SK-N-SH (cell line): ENCODE measurements at regions not wholly inside any gene's neighbourhood (a gene's known extent, or its start where the extent isn't known, plus 50 kb on each side); places are given as distances from the start of the nearest gene placed in this dataset.

Source experiments
- CTCF ChIA-PET: fragments of 300-600, 350-600 bp; formaldehyde crosslinking; extraction: SDS; loops from one replicate; lab custom pipeline; 2021; lab: Yijun Ruan, JAX
- POLR2A ChIA-PET: fragments of 350-600 bp; sonication (Branson Sonifier 250); formaldehyde crosslinking; extraction: SDS; loops from one replicate; lab custom pipeline; 2020; ENCODE audit warnings: antibody characterized with exemption, inconsistent platforms; lab: Yijun Ruan, JAX
- DNase-seq: peaks from one replicate; pipeline ENCODE4 v3.0.0; 2012
- H2AFZ ChIP-seq: fragments of 200-600 bp; sonication (generic); 2 replicates; pipeline ENCODE4 v1.8.1; 2016; ENCODE audit warnings: antibody characterized with exemption, mild to moderate bottlenecking, low read depth
- H3F3A ChIP-seq: fragments of 200-600 bp; sonication (generic); replicated peaks from 2 replicates; pipeline ENCODE3; 2016; ENCODE audit warnings: antibody characterized with exemption, mild to moderate bottlenecking; ENCODE audit not compliant: insufficient read depth
- H3K27ac ChIP-seq, 2 experiments: fragments of 200-500 bp in 1 of 2; fragments of 200-600 bp in 1 of 2; sonication (Bioruptor generic) in 1 of 2; sonication (generic), shearing (Covaris generic) in 1 of 2; 2 replicates each; pipeline versions ENCODE4 v1.5.1 to v1.6.1; 2014 to 2016; ENCODE audit warnings: low read depth in 2 of 2, inconsistent platforms in 1 of 2, low read length in 1 of 2, mild to moderate bottlenecking in 1 of 2, mixed read lengths in 1 of 2
- H3K27me3 ChIP-seq: fragments of 200-600 bp; sonication (generic), shearing (Covaris generic); 2 replicates; pipeline ENCODE4 v1.6.1; 2016; ENCODE audit warnings: mixed run types; ENCODE audit not compliant: insufficient read depth
- H3K36me3 ChIP-seq, 2 experiments: fragments of 200-500 bp in 1 of 2; fragments of 200-600 bp in 1 of 2; sonication (Bioruptor generic) in 1 of 2; sonication (generic) in 1 of 2; replicated peaks in 1 of 2; 2 replicates each; pipeline versions ENCODE3 to v1.5.1; 2014 to 2016; ENCODE audit warnings: low read length in 1 of 2, mild to moderate bottlenecking in 1 of 2; ENCODE audit not compliant: insufficient read depth in 2 of 2, control insufficient read depth in 1 of 2
- H3K4me1 ChIP-seq, 2 experiments: fragments of 200-500 bp in 1 of 2; fragments of 200-600 bp in 1 of 2; sonication (Bioruptor generic) in 1 of 2; sonication (generic), shearing (Covaris generic) in 1 of 2; 2 replicates each; pipeline versions ENCODE4 v1.5.1 to v1.6.1; 2014 to 2016; ENCODE audit warnings: low read depth in 1 of 2, low read length in 1 of 2, mixed run types in 1 of 2; ENCODE audit not compliant: insufficient read depth in 2 of 2, control insufficient read depth in 1 of 2
- H3K4me2 ChIP-seq: fragments of 200-600 bp; sonication (generic), shearing (Covaris generic); 2 replicates; pipeline ENCODE4 v1.6.1; 2017; ENCODE audit warnings: mixed run types
- H3K4me3 ChIP-seq, 2 experiments: fragments of 200-500 bp in 1 of 2; fragments of 200-600 bp in 1 of 2; sonication (Bioruptor generic) in 1 of 2; sonication (generic), shearing (Covaris generic) in 1 of 2; 2 replicates each; pipeline versions ENCODE4 v1.5.1 to v1.8.1; 2014 to 2016; ENCODE audit warnings: low read depth in 2 of 2, inconsistent platforms in 1 of 2, low read length in 1 of 2, mild to moderate bottlenecking in 1 of 2, mixed read lengths in 1 of 2, moderate library complexity in 1 of 2
- H3K79me2 ChIP-seq: fragments of 200-600 bp; sonication (generic); 2 replicates; pipeline ENCODE4 v1.8.1; 2017; ENCODE audit warnings: mild to moderate bottlenecking; ENCODE audit not compliant: insufficient read depth
- H3K9ac ChIP-seq: fragments of 200-600 bp; sonication (generic); 2 replicates; pipeline ENCODE4 v1.6.1; 2017; ENCODE audit warnings: mixed run types
- H3K9me2 ChIP-seq: fragments of 200-600 bp; sonication (generic); 2 replicates; pipeline ENCODE4 v1.6.1; 2017; ENCODE audit warnings: mixed run types
- H3K9me3 ChIP-seq: fragments of 200-600 bp; sonication (generic); 2 replicates; pipeline ENCODE4 v1.6.1; 2017; ENCODE audit warnings: mixed run types, mild to moderate bottlenecking, moderate library complexity
- H4K20me1 ChIP-seq: fragments of 200-600 bp; sonication (generic); 2 replicates; pipeline ENCODE4 v1.6.1; 2017; ENCODE audit warnings: mild to moderate bottlenecking, mixed run types; ENCODE audit not compliant: insufficient read depth
- EZH2phosphoT487 ChIP-seq: fragments of 200-600 bp; sonication (generic); IDR thresholded peaks from 2 replicates; pipeline ENCODE4 v1.6.1; 2017; ENCODE audit warnings: low read depth, mixed run types, mild to moderate bottlenecking, antibody characterized with exemption, moderate library complexity, borderline replicate concordance
- FOSL2 ChIP-seq: IDR thresholded peaks from 2 replicates; pipeline ENCODE4 v1.4.0; 2012; ENCODE audit warnings: low read depth, mild to moderate bottlenecking, moderate library complexity, borderline replicate concordance
- FOXJ3 ChIP-seq: sonication (generic); formaldehyde crosslinking; IDR thresholded peaks from 2 replicates; pipeline ENCODE4 v1.5.1; 2020; ENCODE audit warnings: mild to moderate bottlenecking, missing genetic modification reagents
- FOXM1 ChIP-seq: IDR thresholded peaks from 2 replicates; pipeline ENCODE4 v1.4.0; 2012; ENCODE audit warnings: low read depth, mild to moderate bottlenecking
- MAX ChIP-seq: IDR thresholded peaks from 2 replicates; pipeline ENCODE4 v1.4.0; 2012; ENCODE audit warnings: low read depth
- MEF2A ChIP-seq: IDR thresholded peaks from 2 replicates; pipeline ENCODE4 v1.4.0; 2012; ENCODE audit warnings: low read depth, borderline replicate concordance
- NRF1 ChIP-seq: IDR thresholded peaks from 2 replicates; pipeline ENCODE4 v1.6.1; 2012; ENCODE audit warnings: low read depth, mild to moderate bottlenecking, low read length
- PBX3 ChIP-seq: IDR thresholded peaks from 2 replicates; pipeline ENCODE4; 2012
- POLR2AphosphoS5 ChIP-seq: IDR thresholded peaks from 2 replicates; pipeline ENCODE4 v1.6.1; 2012; ENCODE audit warnings: low read depth, low read length
- RCOR1 ChIP-seq: fragments of 150-350 bp; IDR thresholded peaks from 2 replicates; pipeline ENCODE4 v1.6.1; 2017; ENCODE audit warnings: antibody characterized with exemption, low read length
- REST ChIP-seq: IDR thresholded peaks from 2 replicates; pipeline ENCODE4 v1.6.1; 2012; ENCODE audit warnings: mild to moderate bottlenecking, low read depth, low read length, moderate library complexity
- RFX5 ChIP-seq: IDR thresholded peaks from 2 replicates; pipeline ENCODE4 v1.6.1; 2012; ENCODE audit warnings: mild to moderate bottlenecking, improper control_type of control experiment, low read length
- RXRA ChIP-seq: IDR thresholded peaks from 2 replicates; pipeline ENCODE4 v1.4.0; 2012; ENCODE audit warnings: low read depth, mild to moderate bottlenecking, borderline replicate concordance
- TAF1 ChIP-seq: IDR thresholded peaks from 2 replicates; pipeline ENCODE4 v1.6.1; 2012; ENCODE audit warnings: low read depth, mild to moderate bottlenecking, low read length, moderate library complexity, borderline replicate concordance
- TCF12 ChIP-seq: IDR thresholded peaks from 2 replicates; pipeline ENCODE4 v1.4.0; 2012
- YY1 ChIP-seq: IDR thresholded peaks from 2 replicates; pipeline ENCODE4 v1.4.0; 2012; ENCODE audit warnings: low read depth, mild to moderate bottlenecking
- ZBTB33 ChIP-seq: IDR thresholded peaks from 2 replicates; pipeline ENCODE4 v1.4.0; 2012; ENCODE audit warnings: low read depth, borderline replicate concordance
- WGBS: methylation state at CpG from one replicate; pipeline ENCODE4 v1.1.6; 2017; ENCODE audit warnings: low lambda C conversion rate; 5-methylcytosine and 5-hydroxymethylcytosine counted together

- H4K20me1 ChIP-seq = no peaks in the 10 kb centered on the region
- H3K4me2 ChIP-seq = no peak overlapping the region
- no peaks in the 10 kb centered on the region; a peak in 1 of 4 replicates for H3K4me1 ChIP-seq
- DNase-seq = no peak
- TF ChIP-seq ZBTB33 (no peak), RCOR1 (no peak), FOSL2 (no peak), RFX5 (no peak), TAF1 (no peak), MEF2A (no peak), FOXJ3 (no peak), EZH2phosphoT487 (no peak), PBX3 (no peak), RXRA (no peak), TCF12 (no peak), POLR2AphosphoS5 (no peak)
- no peaks in the 10 kb centered on the region for H3K27me3 ChIP-seq
- no peaks in the 10 kb centered on the region for H3F3A ChIP-seq
- CTCF ChIA-PET = interaction anchor here (0.9 to 1.4 kb wide), 2 partner anchors 12 to 13 kb away, joined by 3 read pairs; no protein-coding TSS in a partner anchor
- H3K9me2 ChIP-seq = no peaks in the 10 kb centered on the region
- no peak overlapping the region for H2AFZ ChIP-seq
- no peak overlapping the region for H3K27ac ChIP-seq
- H3K36me3 ChIP-seq = no peaks in the 10 kb centered on the region
- WGBS = 84% methylated on average over 6 of the region's 6 CpGs
- POLR2A ChIA-PET = no interaction called here
- no peak overlapping the region for H3K4me3 ChIP-seq
- H3K79me2 ChIP-seq = no peaks in the 10 kb centered on the region
- H3K9ac ChIP-seq = no peak overlapping the region
- no peaks in the 10 kb centered on the region for H3K9me3 ChIP-seq
These were observed 373.6 kb upstream of the ZNF608 start for GRCh38 chr5:125120012-125120411.

- Histone ChIP-seq H3K4me2 (no peak overlapping the region), H3K9ac (no peak overlapping the region), H3K79me2 (no peaks in the 10 kb centered on the region), H4K20me1 (no peaks in the 10 kb centered on the region), H3K27ac (no peak overlapping the region), H3K9me3 (no peaks in the 10 kb centered on the region), H3K4me3 (no peak overlapping the region), H3K4me1 (no peaks in the 10 kb centered on the region; a peak in 1 of 4 replicates), H3F3A (no peaks in the 10 kb centered on the region), H3K27me3 (no peaks in the 10 kb centered on the region), H2AFZ (no peak overlapping the region), H3K9me2 (no peaks in the 10 kb centered on the region), H3K36me3 (no peaks in the 10 kb centered on the region)
- ChIA-PET POLR2A (no interaction called here), CTCF (interaction anchor here (0.6 kb wide), 2 partner anchors 17 to 386 kb away, joined by 3 read pairs; no protein-coding TSS in a partner anchor)
- DNase-seq = no peak
- WGBS = 75% methylated on average over 6 of the region's 6 CpGs
- TF ChIP-seq REST (no peak), ZBTB33 (no peak), NRF1 (no peak), TAF1 (no peak), FOXM1 (no peak), MAX (no peak), YY1 (no peak)
These were observed 378.8 kb upstream of the ZNF608 start for GRCh38 chr5:125125031-125125823.
